ENCODE measurements at regions not wholly inside any gene's neighbourhood (a gene's known extent, or its start where the extent isn't known, plus 50 kb on each side); places are given as distances from the start of the nearest gene placed in this dataset.

GRCh38 chr11:23063276-23063675, 203.0 kb upstream of the CCDC179 start:
- ATAC-seq: no peak
- no peak for DNase-seq
- TF ChIP-seq, protein P1, sequence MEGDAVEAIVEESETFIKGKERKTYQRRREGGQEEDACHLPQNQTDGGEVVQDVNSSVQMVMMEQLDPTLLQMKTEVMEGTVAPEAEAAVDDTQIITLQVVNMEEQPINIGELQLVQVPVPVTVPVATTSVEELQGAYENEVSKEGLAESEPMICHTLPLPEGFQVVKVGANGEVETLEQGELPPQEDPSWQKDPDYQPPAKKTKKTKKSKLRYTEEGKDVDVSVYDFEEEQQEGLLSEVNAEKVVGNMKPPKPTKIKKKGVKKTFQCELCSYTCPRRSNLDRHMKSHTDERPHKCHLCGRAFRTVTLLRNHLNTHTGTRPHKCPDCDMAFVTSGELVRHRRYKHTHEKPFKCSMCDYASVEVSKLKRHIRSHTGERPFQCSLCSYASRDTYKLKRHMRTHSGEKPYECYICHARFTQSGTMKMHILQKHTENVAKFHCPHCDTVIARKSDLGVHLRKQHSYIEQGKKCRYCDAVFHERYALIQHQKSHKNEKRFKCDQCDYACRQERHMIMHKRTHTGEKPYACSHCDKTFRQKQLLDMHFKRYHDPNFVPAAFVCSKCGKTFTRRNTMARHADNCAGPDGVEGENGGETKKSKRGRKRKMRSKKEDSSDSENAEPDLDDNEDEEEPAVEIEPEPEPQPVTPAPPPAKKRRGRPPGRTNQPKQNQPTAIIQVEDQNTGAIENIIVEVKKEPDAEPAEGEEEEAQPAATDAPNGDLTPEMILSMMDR (IDR thresholded peaks at IDR 0.05): no peak
- no peaks in the 10 kb centered on the region for H3K27me3 ChIP-seq (ENCODE audit: insufficient read depth in 3 of 3, low read length in 2 of 3)
- H3K4me3 ChIP-seq: no peak overlapping the region
- H3K36me3 ChIP-seq (ENCODE audit: insufficient read depth in 1 of 2, low read depth in 1 of 2): no peaks in the 10 kb centered on the region
- no peak overlapping the region for H3K27ac ChIP-seq
- H3K9me3 ChIP-seq: no peaks in the 10 kb centered on the region
- H3K4me1 ChIP-seq: no peaks in the 10 kb centered on the region
- intact Hi-C loops (cut with DNase I): no loop called here

DNA sequence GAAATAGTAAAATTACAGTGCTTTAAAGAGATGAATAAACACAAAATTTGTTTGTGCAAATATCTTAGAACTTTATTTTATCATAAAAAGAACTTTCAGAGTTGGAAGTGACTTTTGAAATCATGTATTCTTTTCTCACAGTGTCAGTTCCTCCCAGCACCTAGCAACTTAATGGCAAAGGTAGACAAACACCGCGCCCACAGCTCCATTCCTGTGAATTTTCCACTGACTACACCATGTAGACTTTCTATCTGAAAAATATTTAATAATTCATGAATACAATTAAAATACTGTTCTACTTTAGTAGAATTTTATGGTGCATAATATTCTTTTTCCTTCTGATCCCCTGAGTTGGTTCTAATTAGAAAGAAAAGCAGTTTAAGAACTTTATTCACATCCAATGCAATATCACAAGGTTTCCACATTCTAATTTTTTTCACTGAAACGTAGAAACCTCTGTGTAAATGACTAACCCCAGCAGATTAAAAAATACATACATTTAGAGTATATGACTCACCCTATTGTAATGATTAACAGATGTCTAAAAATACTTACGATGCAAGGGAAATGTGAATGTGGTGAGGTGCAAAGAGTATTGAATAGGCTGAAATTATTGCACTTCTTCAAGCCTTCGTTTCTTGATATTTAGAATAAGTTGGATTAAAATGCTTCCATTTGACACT, 218.2 kb upstream of the CCDC179 start:
- TF ChIP-seq, protein P1 (IDR thresholded peaks at IDR 0.05): no peak
- no peak for ATAC-seq
- H3K27me3 ChIP-seq (ENCODE audit: insufficient read depth in 3 of 3, low read length in 2 of 3): no peaks in the 10 kb centered on the region
- intact Hi-C loops (cut with DNase I): no loop called here
- DNase-seq: no peak
- no peak overlapping the region for H3K4me3 ChIP-seq
- H3K9me3 ChIP-seq: no peaks in the 10 kb centered on the region
- no peaks in the 10 kb centered on the region for H3K36me3 ChIP-seq (ENCODE audit: insufficient read depth in 1 of 2, low read depth in 1 of 2)
- H3K27ac ChIP-seq: no peak overlapping the region
- 66 to 72% (median 66%) methylated on average over 5 of the region's 5 CpGs for WGBS, 3 donors
- no peaks in the 10 kb centered on the region for H3K4me1 ChIP-seq

DNA sequence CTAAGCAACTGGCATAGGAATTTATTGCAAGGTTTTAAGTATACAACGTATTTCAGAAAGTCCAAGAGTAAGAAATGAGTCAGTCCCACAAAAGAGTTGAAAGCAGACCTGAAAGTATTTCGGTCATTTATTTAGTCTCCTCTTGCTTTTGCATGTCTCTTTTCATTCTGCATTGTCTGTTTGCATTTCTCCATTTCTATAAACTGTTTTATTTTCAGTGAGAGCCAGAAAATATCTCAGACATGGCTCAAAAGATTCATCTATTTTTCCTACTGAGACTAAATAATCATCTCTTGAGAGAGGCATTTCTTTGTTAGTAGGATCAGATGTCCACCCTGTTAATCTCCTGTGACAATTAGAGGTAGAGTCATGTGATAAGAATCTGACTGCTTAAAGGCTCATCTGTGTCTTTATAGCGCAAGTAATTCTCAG, 219.1 kb upstream of the CCDC179 start:
- DNase-seq (no peak), ATAC-seq (no peak)
- 39 to 42% (median 42%) methylated on average over 3 of the region's 3 CpGs for WGBS, 3 donors
- Histone ChIP-seq H3K4me1 (no peaks in the 10 kb centered on the region), H3K9me3 (no peaks in the 10 kb centered on the region), H3K36me3 (ENCODE audit: insufficient read depth in 1 of 2, low read depth in 1 of 2) (no peaks in the 10 kb centered on the region), H3K4me3 (no peak overlapping the region), H3K27me3 (ENCODE audit: insufficient read depth in 3 of 3, low read length in 2 of 3) (no peaks in the 10 kb centered on the region), H3K27ac (no peak overlapping the region)
- TF ChIP-seq, protein P1 (IDR thresholded peaks at IDR 0.05): no peak
- intact Hi-C loops (cut with DNase I): no loop called here

DNA sequence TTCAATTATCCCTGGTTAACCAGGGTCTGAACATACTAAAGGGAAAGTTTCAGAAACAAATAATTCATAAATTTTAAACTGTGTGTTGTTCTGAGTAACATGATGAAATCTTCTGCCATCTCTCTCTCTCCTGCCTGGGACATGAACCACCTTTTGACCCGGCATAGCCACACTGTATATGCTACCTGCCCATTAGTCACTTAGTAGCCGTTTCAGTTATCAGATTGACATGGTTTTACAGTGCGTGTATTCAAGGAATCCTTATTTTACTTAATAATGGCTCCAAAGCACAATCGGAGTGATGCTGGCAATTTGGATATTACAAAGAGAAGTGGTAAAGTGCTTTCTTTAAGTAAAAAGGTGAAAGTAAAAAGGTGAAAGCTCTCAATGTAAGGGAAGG, 227.1 kb upstream of the CCDC179 start:
- Histone ChIP-seq H3K9me3 (no peaks in the 10 kb centered on the region), H3K36me3 (ENCODE audit: insufficient read depth in 1 of 2, low read depth in 1 of 2) (no peaks in the 10 kb centered on the region), H3K4me3 (no peak overlapping the region), H3K4me1 (no peaks in the 10 kb centered on the region), H3K27ac (no peak overlapping the region), H3K27me3 (ENCODE audit: insufficient read depth in 3 of 3, low read length in 2 of 3) (no peaks in the 10 kb centered on the region)
- TF ChIP-seq, protein P1 (IDR thresholded peaks at IDR 0.05): no peak
- DNase-seq: no peak
- intact Hi-C loops (cut with DNase I): no loop called here
- 68 to 80% (median 79%) methylated on average over 4 of the region's 4 CpGs for WGBS, 3 donors
- no peak for ATAC-seq

DNA sequence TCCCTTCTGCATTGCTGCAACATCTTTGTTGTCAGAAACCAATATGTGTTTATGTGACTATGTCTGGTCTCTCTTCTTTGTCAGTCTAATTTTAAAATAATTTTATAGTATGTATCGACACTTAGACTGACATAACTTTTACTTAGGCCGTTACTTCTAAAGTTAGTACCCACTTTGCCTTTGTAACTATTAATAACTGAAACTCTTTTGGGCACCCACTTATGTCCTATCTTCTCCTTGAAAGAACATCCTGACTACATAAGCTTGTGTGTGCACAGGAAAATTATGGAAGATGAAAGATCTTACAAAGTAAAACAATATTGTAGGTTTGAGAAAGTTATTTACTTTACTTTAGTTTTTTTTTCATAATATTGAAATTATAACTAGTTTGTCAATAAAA, 230.4 kb upstream of the CCDC179 start:
- Histone ChIP-seq H3K27ac (no peak overlapping the region), H3K36me3 (ENCODE audit: insufficient read depth in 1 of 2, low read depth in 1 of 2) (no peaks in the 10 kb centered on the region), H3K9me3 (no peaks in the 10 kb centered on the region), H3K27me3 (ENCODE audit: insufficient read depth in 3 of 3, low read length in 2 of 3) (no peaks in the 10 kb centered on the region), H3K4me3 (no peak overlapping the region), H3K4me1 (no peaks in the 10 kb centered on the region)
- TF ChIP-seq, protein P1 (IDR thresholded peaks at IDR 0.05): no peak
- DNase-seq (no peak), ATAC-seq (no peak)
- WGBS, 3 donors: 48 to 90% (median 72%) methylated on average over 2 of the region's 2 CpGs
- intact Hi-C loops (cut with DNase I): no loop called here
